HG03565 (cell line): ENCODE measurements at regions not wholly inside any gene's neighbourhood (a gene's known extent, or its start where the extent isn't known, plus 50 kb on each side); places are given as distances from the start of the nearest gene placed in this dataset.
"Not testable (repeated sequence)": the region's sequence is repeated elsewhere in the genome, so short reads cannot be mapped to it uniquely, and the experiment has no call there.

ENCODE experiments used
- ATAC-seq: cut with Tn5 transposase; IDR thresholded peaks from one replicate; pipeline ENCODE4 v1.9.1; 2021; ENCODE audit warnings: mild to moderate bottlenecking, moderate library complexity; ENCODE audit not compliant: unreplicated experiment

- no peak for ATAC-seq
These were observed 58.6 kb upstream of the CNTNAP2 start for GRCh38 chr7:146057958-146058357.

- no peak for ATAC-seq
These were observed 61.7 kb upstream of the CNTNAP2 start for GRCh38 chr7:146054909-146055308.

GRCh38 chr7:146053492-146053891 lies 63.1 kb upstream of the CNTNAP2 start:
- ATAC-seq, result no peak

GRCh38 chr7:146043310-146043709 lies 73.3 kb upstream of the CNTNAP2 start:
- not testable (repeated sequence) for ATAC-seq

- no peak for ATAC-seq
These were observed 88.3 kb upstream of the CNTNAP2 start for GRCh38 chr7:146028251-146028750.

- ATAC-seq, result no peak
These were observed 89.4 kb upstream of the CNTNAP2 start for GRCh38 chr7:146027243-146027642.

- ATAC-seq, result no peak
These were observed 93.8 kb upstream of the CNTNAP2 start for GRCh38 chr7:146022776-146023175.

GRCh38 chr7:146019041-146020004 lies 97.3 kb upstream of the CNTNAP2 start:
- not testable (repeated sequence) for ATAC-seq

- not testable (repeated sequence) for ATAC-seq
These were observed 99.2 kb upstream of the CNTNAP2 start for GRCh38 chr7:146017366-146017765.

GRCh38 chr7:146014154-146014553 lies 102.4 kb upstream of the CNTNAP2 start:
- ATAC-seq, result not testable (repeated sequence)

GRCh38 chr7:146008293-146008692 lies 108.3 kb upstream of the CNTNAP2 start:
- ATAC-seq, result no peak

GRCh38 chr7:146004805-146005204 lies 111.8 kb upstream of the CNTNAP2 start:
- ATAC-seq, result no peak

GRCh38 chr7:146002431-146003078 lies 114.0 kb upstream of the CNTNAP2 start:
- ATAC-seq, result peak; percentile 92

- ATAC-seq, result no peak
These were observed 114.6 kb upstream of the CNTNAP2 start for GRCh38 chr7:146002008-146002407.

GRCh38 chr7:146000882-146001281 lies 115.7 kb upstream of the CNTNAP2 start:
- ATAC-seq, result no peak

GRCh38 chr7:145989469-145989868 lies 127.1 kb upstream of the CNTNAP2 start:
- no peak for ATAC-seq

GRCh38 chr7:145986248-145986874 lies 130.2 kb upstream of the CNTNAP2 start:
- peak; percentile 43 for ATAC-seq

- no peak for ATAC-seq
These were observed 137.8 kb upstream of the CNTNAP2 start for GRCh38 chr7:145978769-145979168.

GRCh38 chr7:145959981-145960380 lies 156.6 kb upstream of the CNTNAP2 start:
- no peak for ATAC-seq

- no peak for ATAC-seq
These were observed 159.3 kb upstream of the CNTNAP2 start for GRCh38 chr7:145957160-145957890.

- no peak for ATAC-seq
These were observed 165.0 kb upstream of the CNTNAP2 start for GRCh38 chr7:145951566-145951965.
